GM12878 (cell line): ENCODE measurements at regions not wholly inside any gene's neighbourhood (a gene's known extent, or its start where the extent isn't known, plus 50 kb on each side); places are given as distances from the start of the nearest gene placed in this dataset.

Experiments
- ATAC-seq: fragments of 200-7000 bp; cut with Tn5 transposase; 3 replicates; pipeline ENCODE4 v1.9.1; 2020; ENCODE audit warnings: mild to moderate bottlenecking, moderate library complexity
- BruUV-seq: library from RNA; stranded (reverse); fragments of 400-500 nt; replicated peaks from 2 replicates; lab custom pipeline; 2021; lab: Mats Ljungman, UMichigan
- CTCF ChIA-PET: fragments of 300-600 bp; sonication (Branson Sonifier 250); formaldehyde crosslinking; extraction: SDS; loops from one replicate; lab custom pipeline; 2021; ENCODE audit warnings: inconsistent platforms; lab: Yijun Ruan, JAX
- POLR2A ChIA-PET: fragments of 350-600 bp; formaldehyde crosslinking; extraction: SDS; loops from one replicate; lab custom pipeline; 2021; ENCODE audit warnings: inconsistent platforms; lab: Charles Lee
- RAD21 ChIA-PET: fragments of 300-600 bp; sonication (Branson Sonifier 250); formaldehyde crosslinking; loops from one replicate; lab custom pipeline; 2023; ENCODE audit warnings: antibody characterized with exemption; ENCODE audit not compliant: unreplicated experiment; lab: Charles Lee
- SMC1A ChIA-PET: fragments of 300-600 bp; sonication (Branson Sonifier 250); formaldehyde crosslinking; loops from one replicate; lab custom pipeline; 2023; ENCODE audit not compliant: unreplicated experiment, uncharacterized antibody; lab: Charles Lee
- DNase-seq: peaks from one replicate; pipeline ENCODE4 v3.0.0-alpha.2; 2011; ENCODE audit warnings: low read depth, low spot score
- FAIRE-seq: peaks from 3 replicates; lab custom pipeline; 2011; peaks lifted over from hg19 to GRCh38; lab: Jason Lieb, UNC
- H2AFZ ChIP-seq: 2 replicates; pipeline ENCODE4 v1.6.0; 2011; ENCODE audit warnings: low read depth, low read length, control low read depth; ENCODE audit not compliant: control insufficient read depth
- H3K27ac ChIP-seq: 2 replicates; pipeline ENCODE4 v1.5.1; 2011; ENCODE audit warnings: control low read depth; ENCODE audit not compliant: control insufficient read depth, insufficient read depth
- H3K27me3 ChIP-seq, 2 experiments: replicated peaks in 1 of 2; 2 replicates each; pipeline versions ENCODE4 v1.6.0 to v1.6.1; 2011; ENCODE audit warnings: low read length in 1 of 2; ENCODE audit not compliant: control insufficient read depth in 2 of 2, insufficient read depth in 2 of 2
- H3K36me3 ChIP-seq, 2 experiments: 2 replicates each; pipeline ENCODE4 v1.5.1; 2011; ENCODE audit warnings: low read length in 1 of 2; ENCODE audit not compliant: control insufficient read depth in 2 of 2, insufficient read depth in 2 of 2
- H3K4me1 ChIP-seq: 2 replicates; pipeline ENCODE4 v1.6.1; 2011; ENCODE audit warnings: mild to moderate bottlenecking, low read length, moderate library complexity, mixed read lengths; ENCODE audit not compliant: control insufficient read depth, insufficient read depth
- H3K4me2 ChIP-seq: 2 replicates; pipeline ENCODE4 v1.6.0; 2011; ENCODE audit warnings: control low read depth; ENCODE audit not compliant: control insufficient read depth, insufficient read depth
- H3K4me3 ChIP-seq: fragments of 200-600 bp; sonication (generic); 2 replicates; pipeline ENCODE4 v1.5.1; 2016
- H3K79me2 ChIP-seq: 2 replicates; pipeline ENCODE4 v1.6.0; 2011; ENCODE audit warnings: low read length; ENCODE audit not compliant: control insufficient read depth, insufficient read depth
- H3K9ac ChIP-seq: 2 replicates; pipeline ENCODE4 v1.8.0; 2011; ENCODE audit warnings: low read length, control low read depth, mixed read lengths; ENCODE audit not compliant: control insufficient read depth, insufficient read depth
- H3K9me3 ChIP-seq: replicated peaks from 3 replicates; pipeline ENCODE4 v1.5.1; 2011; ENCODE audit warnings: mild to moderate bottlenecking, low read length; ENCODE audit not compliant: control insufficient read depth, insufficient read depth
- H4K20me1 ChIP-seq: 2 replicates; pipeline ENCODE4 v1.6.0; 2011; ENCODE audit not compliant: control insufficient read depth, insufficient read depth
- IKZF1 ChIP-seq: fragments of 450-650 bp; conservative IDR thresholded peaks from 2 replicates; pipeline ENCODE4 v1.6.1; 2017; ENCODE audit warnings: antibody characterized with exemption, mild to moderate bottlenecking
- MYB ChIP-seq: fragments of 150-350 bp; IDR thresholded peaks from 2 replicates; pipeline ENCODE4 v1.6.1; 2014; ENCODE audit warnings: mild to moderate bottlenecking, low read depth, low read length, borderline replicate concordance
- ZNF217 ChIP-seq: fragments of 450-650 bp; IDR thresholded peaks from 2 replicates; pipeline ENCODE4 v1.6.1; 2017; ENCODE audit warnings: antibody characterized with exemption, mild to moderate bottlenecking
- ZNF274 ChIP-seq: IDR thresholded peaks from one replicate; pipeline ENCODE4 v1.8.0; 2011; ENCODE audit not compliant: insufficient read length, insufficient read depth
- ZNF384 ChIP-seq: IDR thresholded peaks from 2 replicates; pipeline ENCODE4 v1.6.1; 2012; ENCODE audit warnings: low read depth, mild to moderate bottlenecking, low read length, improper control_type of control experiment, borderline replicate concordance
- WGBS: methylation state at CpG from one replicate; pipeline ENCODE4 v1.1.6; 2016; ENCODE audit warnings: low lambda C conversion rate; ENCODE audit not compliant: insufficient replicate concordance, insufficient coverage; ENCODE audit errors: missing lambda C conversion rate; 5-methylcytosine and 5-hydroxymethylcytosine counted together
- in situ Hi-C: fragments of 300-500 bp; cut with MboI; formaldehyde crosslinking; loops from 9 replicates; pipeline ENCODE4 v1.14.3; 2018; ENCODE audit warnings: mixed read lengths
- intact Hi-C: fragments of 100-400 bp; cut with micrococcal nuclease; formaldehyde crosslinking; loops from one replicate; pipeline ENCODE4 v1.14.2; 2022; ENCODE audit not compliant: unreplicated experiment
- TF ChIP-seq, protein P1 (sequence below): fragments of 450-650 bp; formaldehyde crosslinking; IDR thresholded peaks from 2 replicates; pipeline ENCODE4 v1.4.0; 2022; ENCODE audit warnings: mild to moderate bottlenecking, moderate library complexity

DNA sequence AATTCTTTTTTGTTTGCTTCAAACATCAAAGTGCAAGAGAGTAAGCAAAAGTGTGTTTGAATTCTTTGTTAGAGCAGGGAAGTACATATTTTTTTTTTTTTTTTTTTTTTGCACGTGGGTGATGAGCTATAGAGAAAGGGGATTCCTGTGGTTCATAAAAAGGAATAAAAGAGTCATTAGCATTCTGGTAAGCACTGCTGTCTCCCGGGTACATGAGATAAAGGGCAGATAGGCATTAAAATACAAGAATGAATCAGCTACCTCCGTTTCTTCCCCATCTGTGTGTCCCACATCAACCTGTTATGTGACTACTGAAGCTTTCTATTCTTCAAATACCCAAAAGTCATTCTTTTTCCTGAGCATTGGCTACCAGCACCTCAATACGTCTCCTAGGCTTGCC, 102.4 kb upstream of the SEMA3D start:
- DNase-seq (no peak), ATAC-seq (peak; percentile 43)

More for the DNA sequence above, 102.4 kb upstream of the SEMA3D start:
- Histone ChIP-seq H3K79me2 (no peaks in the 10 kb centered on the region), H3K27ac (no peak overlapping the region), H2AFZ (no peak overlapping the region), H3K27me3 (no peaks in the 10 kb centered on the region), H4K20me1 (no peaks in the 10 kb centered on the region), H3K4me3 (no peak overlapping the region), H3K9ac (no peak overlapping the region), H3K9me3 (no peaks in the 10 kb centered on the region), H3K4me1 (no peaks in the 10 kb centered on the region), H3K36me3 (no peaks in the 10 kb centered on the region), H3K4me2 (no peak overlapping the region)
- in situ Hi-C loops (no loop called here), intact Hi-C loops (loop anchor here (10.0 kb wide), 1 partner anchor 64 kb away; no protein-coding TSS in a partner anchor)
- ChIA-PET RAD21 (interaction anchor here (0.7 kb wide), 1 partner anchor 1291 kb away, joined by 3 read pairs; no protein-coding TSS in a partner anchor), CTCF (no interaction called here), SMC1A (interaction anchor here (1.1 to 1.5 kb wide), 3 partner anchors 9 to 28 kb away, joined by 3 to 4 read pairs (median 4); no protein-coding TSS in a partner anchor), POLR2A (interaction anchor here (1.2 kb wide), 1 partner anchor 10 kb away, joined by 4 read pairs; no protein-coding TSS in a partner anchor)
- TF ChIP-seq IKZF1: 0 out of 2 replicates have a peak, but pooled peaks have one; percentile 30
- TF ChIP-seq ZNF384: peak; percentile 76
- no peak for TF ChIP-seq ZNF217
- TF ChIP-seq, protein P1, sequence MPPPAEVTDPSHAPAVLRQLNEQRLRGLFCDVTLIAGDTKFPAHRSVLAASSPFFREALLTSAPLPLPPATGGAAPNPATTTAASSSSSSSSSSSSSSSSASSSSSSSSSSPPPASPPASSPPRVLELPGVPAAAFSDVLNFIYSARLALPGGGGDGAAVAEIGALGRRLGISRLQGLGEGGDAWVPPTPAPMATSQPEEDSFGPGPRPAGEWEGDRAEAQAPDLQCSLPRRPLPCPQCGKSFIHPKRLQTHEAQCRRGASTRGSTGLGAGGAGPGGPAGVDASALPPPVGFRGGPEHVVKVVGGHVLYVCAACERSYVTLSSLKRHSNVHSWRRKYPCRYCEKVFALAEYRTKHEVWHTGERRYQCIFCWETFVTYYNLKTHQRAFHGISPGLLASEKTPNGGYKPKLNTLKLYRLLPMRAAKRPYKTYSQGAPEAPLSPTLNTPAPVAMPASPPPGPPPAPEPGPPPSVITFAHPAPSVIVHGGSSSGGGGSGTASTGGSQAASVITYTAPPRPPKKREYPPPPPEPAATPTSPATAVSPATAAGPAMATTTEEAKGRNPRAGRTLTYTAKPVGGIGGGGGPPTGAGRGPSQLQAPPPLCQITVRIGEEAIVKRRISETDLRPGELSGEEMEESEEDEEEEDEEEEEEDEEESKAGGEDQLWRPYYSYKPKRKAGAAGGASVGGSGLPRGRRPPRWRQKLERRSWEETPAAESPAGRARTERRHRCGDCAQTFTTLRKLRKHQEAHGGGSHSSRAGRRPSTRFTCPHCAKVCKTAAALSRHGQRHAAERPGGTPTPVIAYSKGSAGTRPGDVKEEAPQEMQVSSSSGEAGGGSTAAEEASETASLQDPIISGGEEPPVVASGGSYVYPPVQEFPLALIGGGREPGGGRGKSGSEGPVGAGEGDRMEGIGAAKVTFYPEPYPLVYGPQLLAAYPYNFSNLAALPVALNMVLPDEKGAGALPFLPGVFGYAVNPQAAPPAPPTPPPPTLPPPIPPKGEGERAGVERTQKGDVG (CRISPR knock-in tag): no peak
- TF ChIP-seq MYB: no peak
- TF ChIP-seq ZNF274: no peak
- FAIRE-seq: no peak
- no TSS peak for BruUV-seq
- WGBS: 2% methylated on average over 3 of the region's 4 CpGs
